ENCODE measurements at regions not wholly inside any gene's neighbourhood (a gene's known extent, or its start where the extent isn't known, plus 50 kb on each side); places are given as distances from the start of the nearest gene placed in this dataset.

DNA sequence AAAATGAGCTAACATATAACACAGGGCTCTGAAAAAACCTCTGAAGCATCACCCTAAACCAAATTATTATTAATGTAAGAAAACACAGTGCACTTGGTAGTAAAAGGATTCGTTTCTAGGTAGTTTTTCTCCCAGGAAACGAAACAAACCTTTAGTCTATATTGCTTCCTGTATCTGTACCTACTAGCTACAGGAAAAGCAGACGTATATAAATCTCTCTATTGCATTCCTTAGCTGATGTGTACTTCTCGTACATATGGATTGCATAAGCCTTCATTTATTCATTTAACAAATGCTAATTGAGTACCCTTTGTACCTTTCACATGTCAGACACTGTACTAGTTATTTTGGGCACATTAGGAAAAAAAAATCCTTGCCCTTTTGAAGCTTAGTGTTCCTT is 85.0 kb upstream of the RASA1 start:
- TF ChIP-seq ZNF274 (IDR thresholded peaks at IDR 0.05; ENCODE audit: low read depth, low read length) (no peak), SUZ12 (IDR thresholded peaks at IDR 0.05; ENCODE audit: extremely low read depth, insufficient read depth, insufficient read length) (no peak)

Data from NT2/D1 (cell line).